HepG2 (cell line): ENCODE measurements at regions not wholly inside any gene's neighbourhood (a gene's known extent, or its start where the extent isn't known, plus 50 kb on each side); places are given as distances from the start of the nearest gene placed in this dataset.

Experiments
- ATAC-seq: fragments of 200-7000 bp; cut with Tn5 transposase; 3 replicates; pipeline ENCODE4 v1.9.1; 2020; ENCODE audit warnings: mild to moderate bottlenecking, moderate library complexity
- BruUV-seq: library from RNA; stranded (reverse); fragments of 400-500 nt; replicated peaks from 2 replicates; lab custom pipeline; 2021; lab: Mats Ljungman, UMichigan
- CTCF ChIA-PET: fragments of 300-600 bp; formaldehyde crosslinking; extraction: SDS; loops from one replicate; lab custom pipeline; 2021; ENCODE audit warnings: low total read pairs, inconsistent platforms, low intra/inter-chr PET ratio; lab: Yijun Ruan, JAX
- POLR2A ChIA-PET: fragments of 350-600 bp; sonication (Branson Sonifier 250); formaldehyde crosslinking; loops from one replicate; lab custom pipeline; 2020; ENCODE audit warnings: antibody characterized with exemption, inconsistent platforms; lab: Yijun Ruan, JAX
- DNase-seq: peaks from one replicate; pipeline ENCODE4 v3.0.0-alpha.2; 2015; ENCODE audit warnings: low spot score
- FAIRE-seq: peaks from 3 replicates; lab custom pipeline; 2011; peaks lifted over from hg19 to GRCh38; lab: Jason Lieb, UNC
- H2AFZ ChIP-seq: one replicate; pipeline ENCODE4 v1.6.1; 2011; ENCODE audit warnings: low read length, inconsistent platforms
- H3K27ac ChIP-seq: fragments of 300-600 bp; 3 replicates; pipeline ENCODE4 v1.8.0; 2011; ENCODE audit warnings: mixed run types, mild to moderate bottlenecking, mixed read lengths, low read length, inconsistent platforms; ENCODE audit not compliant: insufficient read depth; ENCODE audit errors: extremely low read length
- H3K27me3 ChIP-seq, 2 experiments: fragments of 200-600 bp in 1 of 2; 2 replicates in 1 of 2; 3 replicates in 1 of 2; pipeline versions ENCODE4 v1.6.0 to v1.8.0; 2011; ENCODE audit warnings: low read length in 2 of 2, mild to moderate bottlenecking in 2 of 2, moderate library complexity in 2 of 2, inconsistent platforms in 1 of 2; ENCODE audit not compliant: insufficient read depth in 2 of 2, control insufficient read depth in 1 of 2
- H3K36me3 ChIP-seq, 2 experiments: fragments of 200-600 bp in 1 of 2; replicated peaks in 1 of 2; 2 replicates in 1 of 2; 3 replicates in 1 of 2; pipeline versions ENCODE4 v1.5.1 to v1.8.0; 2011; ENCODE audit warnings: low read length in 2 of 2, inconsistent platforms in 1 of 2; ENCODE audit not compliant: insufficient read depth in 2 of 2, control insufficient read depth in 1 of 2
- H3K4me1 ChIP-seq: 2 replicates; pipeline ENCODE4 v1.5.1; 2012; ENCODE audit warnings: low read length, inconsistent platforms; ENCODE audit not compliant: insufficient read depth
- H3K4me2 ChIP-seq: 2 replicates; pipeline ENCODE4 v1.6.0; 2011; ENCODE audit warnings: low read depth, low read length, inconsistent platforms
- H3K4me3 ChIP-seq, 3 experiments: fragments of 200-600 bp in 1 of 3; sonication (generic), shearing (Covaris generic) in 1 of 3; replicated peaks in 1 of 3; 2 replicates each; pipeline ENCODE4 v1.5.1; 2011 to 2016; ENCODE audit warnings: low read length in 3 of 3, inconsistent platforms in 2 of 3, low read depth in 2 of 3, mild to moderate bottlenecking in 2 of 3, control low read depth in 1 of 3, mixed read lengths in 1 of 3; ENCODE audit not compliant: insufficient read depth in 1 of 3
- H3K79me2 ChIP-seq: one replicate; pipeline ENCODE4 v1.6.1; 2011; ENCODE audit warnings: low read length, inconsistent platforms; ENCODE audit not compliant: insufficient read depth
- H3K9ac ChIP-seq: 2 replicates; pipeline ENCODE4 v1.6.0; 2011; ENCODE audit warnings: mild to moderate bottlenecking, low read depth, low read length, inconsistent platforms; ENCODE audit not compliant: insufficient read depth
- H3K9me3 ChIP-seq: 2 replicates; pipeline ENCODE4 v1.5.1; 2012; ENCODE audit warnings: mild to moderate bottlenecking, low read length
- H4K20me1 ChIP-seq: 2 replicates; pipeline ENCODE4 v1.6.0; 2011; ENCODE audit warnings: inconsistent platforms, mild to moderate bottlenecking, low read length, moderate library complexity; ENCODE audit not compliant: insufficient read depth
- CEBPG ChIP-seq: IDR thresholded peaks from 2 replicates; pipeline ENCODE4 v1.6.1; 2016
- CERS6 ChIP-seq: sonication (generic); formaldehyde crosslinking; IDR thresholded peaks from 2 replicates; pipeline ENCODE4 v1.5.0; 2020; ENCODE audit warnings: missing genetic modification reagents
- GRHL1 ChIP-seq: sonication (generic); formaldehyde crosslinking; conservative IDR thresholded peaks from 2 replicates; pipeline ENCODE4 v1.8.0; 2022; ENCODE audit warnings: missing genetic modification reagents
- JDP2 ChIP-seq: sonication (generic); formaldehyde crosslinking; IDR thresholded peaks from 2 replicates; pipeline ENCODE4 v1.8.1; 2022; ENCODE audit warnings: missing genetic modification reagents, borderline replicate concordance
- NCOA5 ChIP-seq: sonication (generic); formaldehyde crosslinking; IDR thresholded peaks from 2 replicates; pipeline ENCODE4 v1.4.0; 2020; ENCODE audit warnings: missing genetic modification reagents
- SKI ChIP-seq: fragments of 450-650 bp; IDR thresholded peaks from one replicate; pipeline ENCODE4 v1.6.1; 2018; ENCODE audit warnings: mild to moderate bottlenecking; ENCODE audit not compliant: partially characterized antibody
- SMYD3 ChIP-seq: sonication (generic); formaldehyde crosslinking; IDR thresholded peaks from 2 replicates; pipeline ENCODE4 v1.8.1; 2023; ENCODE audit warnings: mild to moderate bottlenecking, missing genetic modification reagents
- TBX3 ChIP-seq: fragments of 450-650 bp; IDR thresholded peaks from 2 replicates; pipeline ENCODE4 v1.6.1; 2017; ENCODE audit warnings: antibody characterized with exemption, mild to moderate bottlenecking, inconsistent platforms, borderline replicate concordance
- TMF1 ChIP-seq: sonication (generic); formaldehyde crosslinking; IDR thresholded peaks from 2 replicates; pipeline ENCODE4 v1.8.1; 2022; ENCODE audit warnings: low read depth, missing genetic modification reagents
- ZBTB1 ChIP-seq: sonication (generic); formaldehyde crosslinking; IDR thresholded peaks from 2 replicates; pipeline ENCODE4 v1.4.0; 2020; ENCODE audit warnings: missing genetic modification reagents, borderline replicate concordance
- ZNF10 ChIP-seq: sonication (generic); formaldehyde crosslinking; IDR thresholded peaks from 2 replicates; pipeline ENCODE4 v1.4.0; 2020; ENCODE audit warnings: mild to moderate bottlenecking, low read depth, missing genetic modification reagents, borderline replicate concordance
- ZNF747 ChIP-seq: sonication (generic); formaldehyde crosslinking; IDR thresholded peaks from 2 replicates; pipeline ENCODE4 v1.8.1; 2023; ENCODE audit warnings: missing genetic modification reagents, mild to moderate bottlenecking, borderline replicate concordance
- WGBS: methylation state at CpG from one replicate; pipeline ENCODE4 v1.1.6; 2017; ENCODE audit warnings: low lambda C conversion rate; 5-methylcytosine and 5-hydroxymethylcytosine counted together
- in situ Hi-C: cut with HindIII; loops from 2 replicates; pipeline ENCODE4 v1.10.0; 2017; ENCODE audit warnings: low pct_unique_long_range_greater_than_20kb; ENCODE audit not compliant: extremely low pct_ligation_motif_present
- intact Hi-C: fragments of 100-400 bp; cut with micrococcal nuclease; formaldehyde crosslinking; loops from one replicate; pipeline ENCODE4 v1.10.0; 2022; ENCODE audit not compliant: unreplicated experiment
- TF ChIP-seq, protein P1 (sequence below): sonication (generic); formaldehyde crosslinking; IDR thresholded peaks from 2 replicates; pipeline ENCODE4 v1.4.0; 2020; ENCODE audit warnings: low read depth, missing genetic modification reagents

GRCh38 chr5:29304545-29304944 is 1888.9 kb upstream of the CDH6 start:
- no peaks in the 10 kb centered on the region for H3K36me3 ChIP-seq
- ATAC-seq (no peak), FAIRE-seq (no peak), DNase-seq (no peak)
- H3K27ac ChIP-seq: no peak overlapping the region
- intact Hi-C loops (no loop called here), in situ Hi-C loops (no loop called here)
- H3K9ac ChIP-seq: no peak overlapping the region
- H3K27me3 ChIP-seq: no peaks in the 10 kb centered on the region
- no peaks in the 10 kb centered on the region for H3K9me3 ChIP-seq
- H3K79me2 ChIP-seq: no peaks in the 10 kb centered on the region
- no peaks in the 10 kb centered on the region for H3K4me1 ChIP-seq
- no peak overlapping the region for H3K4me2 ChIP-seq
- WGBS: 3% methylated on average over 3 of the region's 3 CpGs
- no peak overlapping the region for H3K4me3 ChIP-seq
- H2AFZ ChIP-seq: no peak overlapping the region
- H4K20me1 ChIP-seq: no peaks in the 10 kb centered on the region
- no peak for TF ChIP-seq CEBPG (CRISPR knock-in tag)
- TF ChIP-seq, protein P1, sequence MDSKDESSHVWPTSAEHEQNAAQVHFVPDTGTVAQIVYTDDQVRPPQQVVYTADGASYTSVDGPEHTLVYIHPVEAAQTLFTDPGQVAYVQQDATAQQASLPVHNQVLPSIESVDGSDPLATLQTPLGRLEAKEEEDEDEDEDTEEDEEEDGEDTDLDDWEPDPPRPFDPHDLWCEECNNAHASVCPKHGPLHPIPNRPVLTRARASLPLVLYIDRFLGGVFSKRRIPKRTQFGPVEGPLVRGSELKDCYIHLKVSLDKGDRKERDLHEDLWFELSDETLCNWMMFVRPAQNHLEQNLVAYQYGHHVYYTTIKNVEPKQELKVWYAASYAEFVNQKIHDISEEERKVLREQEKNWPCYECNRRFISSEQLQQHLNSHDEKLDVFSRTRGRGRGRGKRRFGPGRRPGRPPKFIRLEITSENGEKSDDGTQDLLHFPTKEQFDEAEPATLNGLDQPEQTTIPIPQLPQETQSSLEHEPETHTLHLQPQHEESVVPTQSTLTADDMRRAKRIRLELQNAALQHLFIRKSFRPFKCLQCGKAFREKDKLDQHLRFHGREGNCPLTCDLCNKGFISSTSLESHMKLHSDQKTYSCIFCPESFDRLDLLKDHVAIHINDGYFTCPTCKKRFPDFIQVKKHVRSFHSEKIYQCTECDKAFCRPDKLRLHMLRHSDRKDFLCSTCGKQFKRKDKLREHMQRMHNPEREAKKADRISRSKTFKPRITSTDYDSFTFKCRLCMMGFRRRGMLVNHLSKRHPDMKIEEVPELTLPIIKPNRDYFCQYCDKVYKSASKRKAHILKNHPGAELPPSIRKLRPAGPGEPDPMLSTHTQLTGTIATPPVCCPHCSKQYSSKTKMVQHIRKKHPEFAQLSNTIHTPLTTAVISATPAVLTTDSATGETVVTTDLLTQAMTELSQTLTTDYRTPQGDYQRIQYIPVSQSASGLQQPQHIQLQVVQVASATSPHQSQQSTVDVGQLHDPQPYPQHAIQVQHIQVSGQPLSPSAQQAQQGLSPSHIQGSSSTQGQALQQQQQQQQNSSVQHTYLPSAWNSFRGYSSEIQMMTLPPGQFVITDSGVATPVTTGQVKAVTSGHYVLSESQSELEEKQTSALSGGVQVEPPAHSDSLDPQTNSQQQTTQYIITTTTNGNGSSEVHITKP: no peak
- TF ChIP-seq TMF1: no peak
- TF ChIP-seq GRHL1 (CRISPR knock-in tag): no peak
- no peak for TF ChIP-seq NCOA5 (CRISPR knock-in tag)
- TF ChIP-seq JDP2 (CRISPR knock-in tag): no peak
- TF ChIP-seq ZNF747 (CRISPR knock-in tag): no peak
- TF ChIP-seq SKI: no peak
- no peak for TF ChIP-seq ZNF10
- no peak for TF ChIP-seq TBX3
- TF ChIP-seq CERS6 (CRISPR knock-in tag): no peak
- TF ChIP-seq SMYD3 (CRISPR knock-in tag): no peak
- no peak for TF ChIP-seq ZBTB1
- POLR2A ChIA-PET: no interaction called here
- CTCF ChIA-PET: no interaction called here
- BruUV-seq: no TSS peak
